ENCODE measurements at regions not wholly inside any gene's neighbourhood (a gene's known extent, or its start where the extent isn't known, plus 50 kb on each side); places are given as distances from the start of the nearest gene placed in this dataset.

DNA sequence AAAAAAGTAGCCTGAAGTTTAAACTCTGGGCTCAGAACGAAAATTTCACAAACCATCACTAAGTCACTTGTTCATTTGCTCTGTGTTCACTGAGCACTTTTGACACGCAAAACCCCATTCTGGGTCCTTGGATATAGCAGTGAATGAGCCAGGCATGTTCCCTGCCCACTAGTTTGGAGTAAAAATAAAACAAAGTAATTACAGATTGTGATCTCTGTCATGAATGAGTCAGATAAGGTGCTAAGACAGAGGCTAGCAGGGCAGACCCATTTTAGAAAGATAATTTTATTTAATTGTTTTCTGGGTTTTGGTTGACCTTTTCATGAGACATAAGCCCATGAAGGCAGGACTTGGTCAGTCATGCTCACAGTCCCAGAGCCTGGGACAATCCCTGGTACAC lies 84.1 kb upstream of the ARHGEF3 start:
- no peaks in the 10 kb centered on the region for H3K27me3 Mint-ChIP-seq
- peaks cover 13% of the 10 kb centered on the region for H3K4me1 Mint-ChIP-seq (ENCODE audit: low read depth)

DNA sequence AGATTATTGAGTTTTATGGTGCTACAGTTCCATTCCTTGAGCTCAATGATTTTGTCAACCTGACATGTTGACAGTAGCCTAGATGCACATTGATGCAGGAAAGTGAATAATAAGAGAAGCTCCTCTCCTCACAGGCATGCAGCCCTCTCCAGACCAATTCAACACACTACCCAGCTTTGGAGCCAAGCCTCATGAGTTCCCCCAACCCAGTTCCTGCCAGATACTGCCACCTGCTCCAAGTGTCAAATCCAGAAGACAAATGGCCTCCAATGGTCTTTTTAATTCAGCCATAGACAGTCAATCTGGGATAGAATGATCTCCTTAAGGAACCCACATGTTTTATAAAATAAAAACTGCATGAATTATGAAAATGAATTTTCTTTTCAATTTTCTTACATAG lies 83.7 kb upstream of the ARHGEF3 start:
- no peak for DNase-seq (ENCODE audit: low spot score, unreplicated experiment)
- Mint-ChIP-seq H3K27me3 (no peaks in the 10 kb centered on the region), H3K9me3 (ENCODE audit: low read depth) (no peaks in the 10 kb centered on the region), H3K36me3 (ENCODE audit: insufficient read depth) (no peaks in the 10 kb centered on the region), H3K4me1 (ENCODE audit: low read depth) (peaks cover 9% of the 10 kb centered on the region), H3K27ac (no peak overlapping the region), H3K4me3 (ENCODE audit: low read depth) (no peak overlapping the region)
- TF ChIP-seq, protein P1, sequence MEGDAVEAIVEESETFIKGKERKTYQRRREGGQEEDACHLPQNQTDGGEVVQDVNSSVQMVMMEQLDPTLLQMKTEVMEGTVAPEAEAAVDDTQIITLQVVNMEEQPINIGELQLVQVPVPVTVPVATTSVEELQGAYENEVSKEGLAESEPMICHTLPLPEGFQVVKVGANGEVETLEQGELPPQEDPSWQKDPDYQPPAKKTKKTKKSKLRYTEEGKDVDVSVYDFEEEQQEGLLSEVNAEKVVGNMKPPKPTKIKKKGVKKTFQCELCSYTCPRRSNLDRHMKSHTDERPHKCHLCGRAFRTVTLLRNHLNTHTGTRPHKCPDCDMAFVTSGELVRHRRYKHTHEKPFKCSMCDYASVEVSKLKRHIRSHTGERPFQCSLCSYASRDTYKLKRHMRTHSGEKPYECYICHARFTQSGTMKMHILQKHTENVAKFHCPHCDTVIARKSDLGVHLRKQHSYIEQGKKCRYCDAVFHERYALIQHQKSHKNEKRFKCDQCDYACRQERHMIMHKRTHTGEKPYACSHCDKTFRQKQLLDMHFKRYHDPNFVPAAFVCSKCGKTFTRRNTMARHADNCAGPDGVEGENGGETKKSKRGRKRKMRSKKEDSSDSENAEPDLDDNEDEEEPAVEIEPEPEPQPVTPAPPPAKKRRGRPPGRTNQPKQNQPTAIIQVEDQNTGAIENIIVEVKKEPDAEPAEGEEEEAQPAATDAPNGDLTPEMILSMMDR (IDR thresholded peaks at IDR 0.05; ENCODE audit: unreplicated experiment) = no peak

More for the DNA sequence above, 84.1 kb upstream of the ARHGEF3 start:
- H3K36me3 Mint-ChIP-seq (ENCODE audit: insufficient read depth) = no peaks in the 10 kb centered on the region
- DNase-seq (ENCODE audit: low spot score, unreplicated experiment) = no peak
- H3K9me3 Mint-ChIP-seq (ENCODE audit: low read depth) = no peaks in the 10 kb centered on the region
- no peak overlapping the region for H3K27ac Mint-ChIP-seq
- H3K4me3 Mint-ChIP-seq (ENCODE audit: low read depth) = no peak overlapping the region
- TF ChIP-seq, protein P1 (IDR thresholded peaks at IDR 0.05; ENCODE audit: unreplicated experiment) = no peak

DNA sequence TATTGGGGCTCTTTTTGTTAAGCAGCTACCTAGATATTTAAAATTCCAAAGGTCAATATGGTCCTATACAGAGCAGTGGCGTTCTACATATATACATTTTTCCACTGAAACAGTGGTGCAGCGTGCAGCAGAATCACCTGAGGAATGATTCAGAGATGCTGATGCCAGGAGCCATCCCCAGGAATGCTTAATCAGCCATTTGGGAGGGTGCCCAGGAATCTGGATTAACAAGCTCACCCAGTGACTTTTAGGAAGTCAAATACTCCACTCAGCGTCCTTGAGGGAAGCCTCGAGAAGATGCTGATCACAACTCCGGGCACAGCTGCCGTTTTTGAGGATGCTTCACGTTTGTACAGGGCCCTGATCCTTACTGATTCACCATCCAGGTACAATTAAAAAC lies 82.6 kb upstream of the ARHGEF3 start:
- Mint-ChIP-seq H3K36me3 (ENCODE audit: insufficient read depth) (no peaks in the 10 kb centered on the region), H3K27ac (no peak overlapping the region), H3K9me3 (ENCODE audit: low read depth) (no peaks in the 10 kb centered on the region), H3K4me3 (ENCODE audit: low read depth) (no peak overlapping the region), H3K4me1 (ENCODE audit: low read depth) (peaks cover 8% of the 10 kb centered on the region), H3K27me3 (no peaks in the 10 kb centered on the region)
- TF ChIP-seq, protein P1 (IDR thresholded peaks at IDR 0.05; ENCODE audit: unreplicated experiment) = no peak
- DNase-seq (ENCODE audit: low spot score, unreplicated experiment) = no peak

DNA sequence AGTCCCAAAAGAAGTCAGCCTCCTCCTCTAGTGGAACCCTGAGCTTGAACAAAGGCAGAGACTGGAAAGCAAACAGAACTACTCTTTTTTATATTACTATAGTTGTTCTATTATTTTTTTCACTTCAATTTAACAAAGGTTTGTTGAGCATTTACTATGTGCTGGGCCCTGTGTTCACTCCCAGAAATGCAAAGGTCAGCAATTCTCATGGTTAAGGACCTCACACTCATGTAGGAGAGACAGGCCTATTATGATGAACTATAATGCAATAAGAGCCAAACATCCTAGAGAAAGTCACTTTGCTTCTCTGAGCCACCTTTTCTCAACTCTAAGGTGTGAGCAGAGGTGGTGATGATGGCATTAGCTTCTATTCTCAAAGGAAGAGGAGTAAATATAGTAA lies 82.1 kb upstream of the ARHGEF3 start:
- peaks cover 4% of the 10 kb centered on the region for H3K4me1 Mint-ChIP-seq (ENCODE audit: low read depth)
- TF ChIP-seq, protein P1 (IDR thresholded peaks at IDR 0.05; ENCODE audit: unreplicated experiment) = no peak
- DNase-seq (ENCODE audit: low spot score, unreplicated experiment) = no peak
- H3K36me3 Mint-ChIP-seq (ENCODE audit: insufficient read depth) = no peaks in the 10 kb centered on the region
- no peaks in the 10 kb centered on the region for H3K9me3 Mint-ChIP-seq (ENCODE audit: low read depth)
- H3K4me3 Mint-ChIP-seq (ENCODE audit: low read depth) = no peak overlapping the region
- no peaks in the 10 kb centered on the region for H3K27me3 Mint-ChIP-seq
- H3K27ac Mint-ChIP-seq = no peak overlapping the region

DNA sequence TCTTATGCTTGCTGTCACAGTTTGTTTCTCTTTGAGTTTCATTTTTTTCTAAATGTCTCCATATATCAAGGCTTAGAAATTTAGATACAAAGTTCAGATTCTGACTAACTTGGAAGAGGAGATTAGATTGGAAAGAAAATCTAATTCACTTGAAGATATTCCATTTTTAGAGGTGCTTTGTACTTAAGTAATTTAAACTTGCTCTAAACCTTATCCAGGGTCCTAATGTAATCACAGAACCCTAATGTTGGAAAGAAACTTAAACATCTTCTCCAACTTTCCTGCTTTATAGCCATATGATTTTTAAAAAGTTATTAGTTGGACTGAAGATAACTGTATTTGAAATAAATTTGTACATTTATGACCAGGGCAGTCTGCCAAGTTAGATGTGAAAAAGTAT lies 81.1 kb upstream of the ARHGEF3 start:
- Mint-ChIP-seq H3K27ac (no peak overlapping the region), H3K4me1 (ENCODE audit: low read depth) (peaks cover 4% of the 10 kb centered on the region), H3K27me3 (no peaks in the 10 kb centered on the region), H3K36me3 (ENCODE audit: insufficient read depth) (no peaks in the 10 kb centered on the region), H3K9me3 (ENCODE audit: low read depth) (no peaks in the 10 kb centered on the region), H3K4me3 (ENCODE audit: low read depth) (no peak overlapping the region)
- TF ChIP-seq, protein P1 (IDR thresholded peaks at IDR 0.05; ENCODE audit: unreplicated experiment) = no peak
- DNase-seq (ENCODE audit: low spot score, unreplicated experiment) = no peak
